DOHH2 (cell line): ENCODE measurements at regions not wholly inside any gene's neighbourhood (a gene's known extent, or its start where the extent isn't known, plus 50 kb on each side); places are given as distances from the start of the nearest gene placed in this dataset.
"Not testable (repeated sequence)": the region's sequence is repeated elsewhere in the genome, so short reads cannot be mapped to it uniquely, and the experiment has no call there.

ENCODE experiments used
- H3F3A ChIP-seq: fragments of 200-600 bp; sonication (generic), shearing (Covaris generic); 2 replicates; pipeline ENCODE4 v1.6.0; 2016; ENCODE audit warnings: antibody characterized with exemption, mild to moderate bottlenecking; ENCODE audit not compliant: control insufficient read depth, insufficient read depth
- H3K27ac ChIP-seq: fragments of 200-600 bp; sonication (generic); 2 replicates; pipeline ENCODE4 v1.5.1; 2014; ENCODE audit warnings: low read depth, mild to moderate bottlenecking, low read length, moderate library complexity
- H3K27me3 ChIP-seq: fragments of 200-600 bp; sonication (generic); 2 replicates; pipeline ENCODE4 v1.6.1; 2014; ENCODE audit warnings: mild to moderate bottlenecking, low read length, mixed read lengths; ENCODE audit not compliant: control insufficient read depth
- H3K36me3 ChIP-seq: fragments of 200-600 bp; sonication (generic); 2 replicates; pipeline ENCODE4 v1.6.1; 2014; ENCODE audit warnings: mild to moderate bottlenecking, low read length, moderate library complexity, mixed read lengths; ENCODE audit not compliant: control insufficient read depth
- H3K4me1 ChIP-seq: fragments of 200-600 bp; sonication (generic); 2 replicates; pipeline ENCODE4 v1.6.1; 2014; ENCODE audit warnings: mild to moderate bottlenecking, low read length, mixed read lengths; ENCODE audit not compliant: control insufficient read depth
- H3K4me2 ChIP-seq: fragments of 200-600 bp; sonication (generic); 2 replicates; pipeline ENCODE4 v1.6.0; 2014; ENCODE audit warnings: mild to moderate bottlenecking, low read length, moderate library complexity
- H3K4me3 ChIP-seq: fragments of 200-600 bp; sonication (generic); 2 replicates; pipeline ENCODE4 v1.5.1; 2014; ENCODE audit warnings: mild to moderate bottlenecking, low read length, mixed read lengths
- H3K79me2 ChIP-seq: fragments of 200-600 bp; sonication (generic); 2 replicates; pipeline ENCODE4 v1.6.1; 2014; ENCODE audit warnings: mild to moderate bottlenecking, low read length, mixed read lengths; ENCODE audit not compliant: control insufficient read depth
- H3K9me2 ChIP-seq: fragments of 200-600 bp; sonication (generic); replicated peaks from 2 replicates; pipeline ENCODE4 v1.6.1; 2014; ENCODE audit warnings: mild to moderate bottlenecking, low read length, mixed read lengths; ENCODE audit not compliant: control insufficient read depth
- H3K9me3 ChIP-seq: fragments of 200-600 bp; sonication (generic); 2 replicates; pipeline ENCODE4 v1.6.1; 2014; ENCODE audit warnings: antibody characterized with exemption, low read length, mixed read lengths; ENCODE audit not compliant: control insufficient read depth, insufficient read depth
- H4K20me1 ChIP-seq: fragments of 200-600 bp; sonication (generic); 2 replicates; pipeline ENCODE4 v1.6.0; 2014; ENCODE audit warnings: low read depth, mild to moderate bottlenecking, antibody characterized with exemption, low read length, moderate library complexity; ENCODE audit not compliant: control insufficient read depth, insufficient read depth
- CTCF ChIP-seq: fragments of 200-600 bp; sonication (generic); IDR thresholded peaks from one replicate; pipeline ENCODE4 v1.5.1; 2014; ENCODE audit warnings: antibody characterized with exemption, mild to moderate bottlenecking, low read depth, low read length; ENCODE audit not compliant: poor library complexity, severe bottlenecking
- EZH2phosphoT487 ChIP-seq: fragments of 200-600 bp; sonication (generic); IDR thresholded peaks from 2 replicates; pipeline ENCODE4 v1.6.1; 2017; ENCODE audit warnings: borderline replicate concordance, mild to moderate bottlenecking, antibody characterized with exemption, low read length, moderate library complexity, mixed read lengths

GRCh38 chr1:200486634-200487033 lies 76.8 kb upstream of the ZNF281 start:
- H3K4me2 ChIP-seq: no peak overlapping the region
- no peak for TF ChIP-seq CTCF
- no peak for TF ChIP-seq EZH2phosphoT487
- no peaks in the 10 kb centered on the region for H3K79me2 ChIP-seq
- no peak overlapping the region for H3K4me3 ChIP-seq
- peaks cover 30% of the 10 kb centered on the region for H3K27me3 ChIP-seq
- H3K9me2 ChIP-seq: no peaks in the 10 kb centered on the region
- no peaks in the 10 kb centered on the region for H3K9me3 ChIP-seq
- no peaks in the 10 kb centered on the region for H3K36me3 ChIP-seq
- H4K20me1 ChIP-seq: no peaks in the 10 kb centered on the region
- H3F3A ChIP-seq: no peaks in the 10 kb centered on the region
- no peak overlapping the region for H3K27ac ChIP-seq
- no peaks in the 10 kb centered on the region for H3K4me1 ChIP-seq

GRCh38 chr1:200484438-200484946 lies 74.7 kb upstream of the ZNF281 start:
- not testable (repeated sequence) for H4K20me1 ChIP-seq, H3K4me2 ChIP-seq, H3K4me1 ChIP-seq

GRCh38 chr1:200483491-200484143 lies 73.8 kb upstream of the ZNF281 start:
- TF ChIP-seq CTCF: no peak
- no peak for TF ChIP-seq EZH2phosphoT487
- H3K27me3 ChIP-seq: peaks cover 27% of the 10 kb centered on the region
- no peaks in the 10 kb centered on the region for H4K20me1 ChIP-seq
- no peak overlapping the region for H3K4me2 ChIP-seq
- H3K36me3 ChIP-seq: no peaks in the 10 kb centered on the region
- H3F3A ChIP-seq: no peaks in the 10 kb centered on the region
- H3K9me3 ChIP-seq: no peaks in the 10 kb centered on the region
- H3K9me2 ChIP-seq: no peaks in the 10 kb centered on the region
- no peak overlapping the region for H3K27ac ChIP-seq
- H3K79me2 ChIP-seq: no peaks in the 10 kb centered on the region
- no peaks in the 10 kb centered on the region for H3K4me1 ChIP-seq
- H3K4me3 ChIP-seq: no peak overlapping the region

More at GRCh38 chr1:200484438-200484946, 74.7 kb upstream of the ZNF281 start:
- not testable (repeated sequence) for H3K36me3 ChIP-seq, H3K79me2 ChIP-seq, H3K4me3 ChIP-seq, H3K9me2 ChIP-seq, H3K9me3 ChIP-seq, H3K27ac ChIP-seq, H3F3A ChIP-seq
- peaks cover 24% of the 10 kb centered on the region for H3K27me3 ChIP-seq

- H3K4me2 ChIP-seq: no peak overlapping the region
- H3K4me3 ChIP-seq: no peak overlapping the region
- H3K79me2 ChIP-seq: no peaks in the 10 kb centered on the region
Measured at GRCh38 chr1:200480964-200481363, 71.1 kb upstream of the ZNF281 start.

More at GRCh38 chr1:200480964-200481363, 71.1 kb upstream of the ZNF281 start:
- H3K9me3 ChIP-seq: no peaks in the 10 kb centered on the region
- no peaks in the 10 kb centered on the region for H3F3A ChIP-seq
- no peak for TF ChIP-seq EZH2phosphoT487
- no peak for TF ChIP-seq CTCF
- peaks cover 35% of the 10 kb centered on the region for H3K27me3 ChIP-seq
- H3K27ac ChIP-seq: no peak overlapping the region
- H3K4me1 ChIP-seq: peaks cover 3% of the 10 kb centered on the region; the same call in 1 of the 2 replicates
- H4K20me1 ChIP-seq: no peaks in the 10 kb centered on the region
- H3K36me3 ChIP-seq: no peaks in the 10 kb centered on the region
- H3K9me2 ChIP-seq: no peaks in the 10 kb centered on the region
